Urinary bladder (tissue), 3 donors: ENCODE measurements at regions not wholly inside any gene's neighbourhood (a gene's known extent, or its start where the extent isn't known, plus 50 kb on each side); places are given as distances from the start of the nearest gene placed in this dataset.

Experiments
- DNase-seq: peaks from one replicate; pipeline ENCODE4 v3.0.0-alpha.2; 2015; ENCODE audit errors: extremely low spot score
- H3K27ac ChIP-seq: one replicate; pipeline ENCODE4 v1.5.1; 2013; ENCODE audit warnings: low read depth, mild to moderate bottlenecking, moderate library complexity
- H3K36me3 ChIP-seq: one replicate; pipeline ENCODE4 v1.6.1; 2013; ENCODE audit warnings: mild to moderate bottlenecking, moderate library complexity; ENCODE audit not compliant: insufficient read depth
- H3K4me1 ChIP-seq: one replicate; pipeline ENCODE4 v1.6.1; 2013; ENCODE audit warnings: mild to moderate bottlenecking, moderate library complexity; ENCODE audit not compliant: insufficient read depth
- H3K4me3 ChIP-seq: one replicate; pipeline ENCODE4 v1.5.1; 2013; ENCODE audit warnings: low read depth, low read length
- WGBS: extraction: QIAGEN DNeasy Blood & Tissue Kit; methylation state at CpG from one replicate; pipeline ENCODE4 v1.1.7; 2013; 5-methylcytosine and 5-hydroxymethylcytosine counted together
- donor health status: healthy with polysubstance abuse.
- donor health status: healthy.

DNA sequence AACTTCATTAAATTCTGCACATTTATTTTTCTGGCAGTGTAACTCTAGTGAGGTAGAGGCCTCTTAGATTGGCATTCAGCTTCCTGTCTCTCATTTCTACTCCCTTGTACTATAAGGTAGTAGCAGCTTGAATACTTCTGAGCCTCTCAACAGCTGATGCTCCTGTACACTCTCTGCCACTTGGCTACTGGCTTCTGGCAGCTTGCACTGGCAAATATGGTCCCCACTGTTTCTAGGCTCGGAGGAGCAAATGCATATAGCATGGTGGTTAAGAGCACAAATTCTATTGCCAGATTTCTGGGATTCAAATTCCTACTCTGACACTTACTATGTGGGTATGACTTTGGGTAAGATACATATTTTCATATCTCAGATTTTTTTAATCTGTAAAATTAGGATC lies 292.8 kb upstream of the ADGRB3 start:
- WGBS, result 87% methylated on average over 1 of the region's 1 CpG
- DNase-seq, result no peak
- no peaks in the 10 kb centered on the region for H3K36me3 ChIP-seq
- H3K4me1 ChIP-seq, result no peaks in the 10 kb centered on the region
- no peak overlapping the region for H3K27ac ChIP-seq
- H3K4me3 ChIP-seq, result no peak overlapping the region

DNA sequence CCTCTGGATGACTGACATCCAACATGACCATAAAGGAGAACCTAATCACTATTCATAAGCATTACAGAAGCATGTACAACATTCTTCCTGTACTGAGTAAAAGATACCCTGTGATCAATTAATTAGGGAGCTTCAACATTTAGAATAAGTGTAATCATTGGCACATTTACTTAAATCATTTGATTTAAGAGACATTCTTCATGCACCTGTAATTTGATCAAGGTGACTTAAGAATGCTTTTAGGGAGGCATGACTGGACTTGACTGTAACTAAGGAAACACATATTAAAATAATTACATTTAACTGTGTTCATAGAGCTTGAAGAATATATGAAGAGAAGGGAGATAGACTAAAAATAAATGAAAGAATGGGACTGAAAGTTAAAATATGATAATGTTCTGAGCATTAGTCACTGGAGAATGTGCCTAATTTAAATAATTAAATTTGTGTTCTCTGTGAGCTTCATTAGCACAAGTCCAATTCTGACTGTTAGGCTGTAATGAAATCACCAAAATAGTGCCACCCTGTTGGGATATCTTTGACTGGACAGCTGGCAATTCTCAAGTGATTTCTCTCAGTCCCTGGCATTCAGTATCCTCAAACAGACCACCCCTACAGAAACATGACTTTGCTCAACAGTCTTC lies 295.5 kb upstream of the ADGRB3 start:
- no peak for DNase-seq
- no peaks in the 10 kb centered on the region for H3K4me1 ChIP-seq
- no peak overlapping the region for H3K27ac ChIP-seq
- no peaks in the 10 kb centered on the region for H3K36me3 ChIP-seq
- no peak overlapping the region for H3K4me3 ChIP-seq

GRCh38 chr6:68333442-68333841 lies 301.6 kb upstream of the ADGRB3 start:
- Histone ChIP-seq H3K36me3 (no peaks in the 10 kb centered on the region), H3K4me3 (no peak overlapping the region), H3K4me1 (no peaks in the 10 kb centered on the region), H3K27ac (no peak overlapping the region)
- no peak for DNase-seq

- no peak for DNase-seq
- H3K4me3 ChIP-seq, result no peak overlapping the region
- 93% methylated on average over 2 of the region's 2 CpGs for WGBS
- H3K4me1 ChIP-seq, result no peaks in the 10 kb centered on the region
- H3K36me3 ChIP-seq, result no peaks in the 10 kb centered on the region
- H3K27ac ChIP-seq, result no peak overlapping the region
Measured at GRCh38 chr6:68328156-68328555, 306.9 kb upstream of the ADGRB3 start.

DNA sequence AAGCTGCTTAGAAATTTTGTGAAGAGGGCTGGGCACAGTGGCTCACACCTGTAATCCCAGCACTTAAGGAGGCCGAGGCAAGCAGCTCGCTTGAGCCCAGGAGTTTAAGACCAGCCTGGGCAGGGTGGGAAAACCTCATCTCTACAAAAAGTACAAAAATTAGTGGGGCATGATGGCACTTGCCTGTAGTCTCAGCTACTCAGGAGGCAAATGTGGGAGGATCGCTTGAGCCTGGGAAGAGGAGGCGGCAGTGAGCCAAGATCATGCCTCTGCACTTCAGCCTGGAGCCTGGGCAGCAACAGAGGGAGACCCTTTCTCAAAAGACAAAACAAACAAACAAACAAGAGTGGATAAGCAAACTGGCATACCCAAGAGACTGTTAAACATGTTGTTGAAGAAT lies 308.3 kb upstream of the ADGRB3 start:
- 81% methylated on average over 4 of the region's 4 CpGs for WGBS
- Histone ChIP-seq H3K4me3 (no peak overlapping the region), H3K4me1 (no peaks in the 10 kb centered on the region), H3K36me3 (no peaks in the 10 kb centered on the region), H3K27ac (no peak overlapping the region)
- DNase-seq, result no peak

- Histone ChIP-seq H3K36me3 (no peaks in the 10 kb centered on the region), H3K27ac (no peak overlapping the region), H3K4me3 (no peak overlapping the region), H3K4me1 (no peaks in the 10 kb centered on the region)
- 51% methylated on average over 2 of the region's 2 CpGs for WGBS
- no peak for DNase-seq
Measured at GRCh38 chr6:68317366-68317765, 317.7 kb upstream of the ADGRB3 start.

GRCh38 chr6:68313911-68314310 lies 321.2 kb upstream of the ADGRB3 start:
- no peak overlapping the region for H3K4me3 ChIP-seq
- WGBS, result 67% methylated on average over 1 of the region's 1 CpG
- no peak overlapping the region for H3K27ac ChIP-seq
- DNase-seq, result no peak
- no peaks in the 10 kb centered on the region for H3K4me1 ChIP-seq
- no peaks in the 10 kb centered on the region for H3K36me3 ChIP-seq

DNA sequence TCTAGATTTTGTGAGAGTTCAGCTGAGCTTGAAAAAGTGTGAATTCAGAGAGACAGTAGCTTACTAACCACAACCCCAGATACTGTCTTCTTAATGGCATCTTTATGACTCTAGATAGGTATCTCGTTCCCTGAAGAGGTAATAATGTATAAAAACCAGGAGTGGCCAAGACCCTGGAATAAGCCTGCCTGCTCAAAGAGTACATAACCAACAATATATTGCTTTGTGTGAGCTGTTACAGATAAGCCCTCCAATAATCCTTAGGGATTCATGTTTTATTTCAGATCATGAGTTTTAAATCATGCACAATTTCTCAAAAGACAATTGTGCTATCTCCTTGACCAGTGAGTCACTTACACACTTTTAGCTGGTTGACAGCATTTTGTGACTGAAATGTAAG lies 327.8 kb upstream of the ADGRB3 start:
- Histone ChIP-seq H3K27ac (no peak overlapping the region), H3K36me3 (no peaks in the 10 kb centered on the region), H3K4me3 (no peak overlapping the region), H3K4me1 (no peaks in the 10 kb centered on the region)
- WGBS, result 24% methylated on average over 1 of the region's 1 CpG
- DNase-seq, result no peak

- H3K27ac ChIP-seq, result no peak overlapping the region
- H3K4me1 ChIP-seq, result no peaks in the 10 kb centered on the region
- no peak overlapping the region for H3K4me3 ChIP-seq
- H3K36me3 ChIP-seq, result no peaks in the 10 kb centered on the region
- DNase-seq, result no peak
Measured at GRCh38 chr6:68296126-68296525, 339.0 kb upstream of the ADGRB3 start.

DNA sequence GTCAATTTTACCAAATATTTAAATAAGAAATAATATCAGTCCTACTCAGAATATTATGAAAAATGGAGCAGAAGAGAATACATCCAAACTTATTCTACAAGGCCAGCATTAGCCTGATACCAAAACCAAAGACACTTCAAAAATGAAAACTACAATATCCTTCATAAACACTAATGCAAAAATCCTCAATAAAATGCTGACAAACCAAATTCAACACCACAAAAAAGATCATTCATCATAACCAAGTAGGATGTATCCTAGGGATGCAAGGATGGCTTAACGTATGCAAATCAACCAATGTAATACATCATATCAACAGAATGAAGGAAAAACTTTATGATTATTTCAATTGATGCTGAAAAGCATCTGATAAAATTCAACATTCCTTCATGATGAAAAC lies 352.4 kb upstream of the ADGRB3 start:
- WGBS, result 99% methylated on average over 1 of the region's 1 CpG
- no peak overlapping the region for H3K4me3 ChIP-seq
- no peaks in the 10 kb centered on the region for H3K36me3 ChIP-seq
- H3K4me1 ChIP-seq, result no peaks in the 10 kb centered on the region
- H3K27ac ChIP-seq, result no peak overlapping the region
- no peak for DNase-seq

DNA sequence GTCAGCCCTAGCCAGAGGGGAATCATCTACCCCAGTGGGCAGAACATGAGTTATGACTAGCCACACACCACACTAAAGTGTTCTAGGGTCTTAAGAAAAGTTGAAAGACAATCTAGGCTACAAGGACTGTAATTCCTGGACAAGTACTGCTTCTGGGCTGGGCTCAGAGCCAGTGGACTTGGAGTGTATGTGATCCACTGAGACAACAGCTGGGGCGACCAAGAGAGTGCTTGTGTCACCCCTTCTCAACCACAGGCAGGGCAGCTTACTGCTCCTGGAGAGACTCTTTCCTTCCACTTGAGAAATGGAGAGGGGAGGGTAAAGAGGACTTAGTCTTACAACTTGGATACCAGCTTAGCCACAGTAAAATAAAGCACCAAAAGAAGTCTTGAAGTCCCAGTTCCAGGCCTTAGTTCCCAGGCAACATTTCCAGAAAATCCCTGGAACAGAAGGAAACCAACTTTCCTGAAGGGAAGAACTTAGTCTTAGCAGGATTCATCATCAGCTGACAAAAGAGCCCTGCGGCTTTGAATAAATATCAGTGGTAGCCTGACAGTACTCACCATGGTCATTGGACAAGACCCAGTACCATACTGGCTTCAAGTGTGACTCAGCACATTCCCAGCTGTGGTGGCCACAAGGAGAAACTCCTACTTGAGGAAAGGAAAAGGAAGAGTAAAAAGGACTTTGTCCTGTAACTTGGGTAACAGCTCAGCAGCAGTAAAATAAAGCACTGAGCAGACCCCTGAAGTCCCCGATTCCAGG lies 355.1 kb upstream of the ADGRB3 start:
- Histone ChIP-seq H3K27ac (no peak overlapping the region), H3K4me1 (no peaks in the 10 kb centered on the region), H3K4me3 (no peak overlapping the region), H3K36me3 (no peaks in the 10 kb centered on the region)
- WGBS, result 90% methylated on average over 3 of the region's 3 CpGs
- no peak for DNase-seq

DNA sequence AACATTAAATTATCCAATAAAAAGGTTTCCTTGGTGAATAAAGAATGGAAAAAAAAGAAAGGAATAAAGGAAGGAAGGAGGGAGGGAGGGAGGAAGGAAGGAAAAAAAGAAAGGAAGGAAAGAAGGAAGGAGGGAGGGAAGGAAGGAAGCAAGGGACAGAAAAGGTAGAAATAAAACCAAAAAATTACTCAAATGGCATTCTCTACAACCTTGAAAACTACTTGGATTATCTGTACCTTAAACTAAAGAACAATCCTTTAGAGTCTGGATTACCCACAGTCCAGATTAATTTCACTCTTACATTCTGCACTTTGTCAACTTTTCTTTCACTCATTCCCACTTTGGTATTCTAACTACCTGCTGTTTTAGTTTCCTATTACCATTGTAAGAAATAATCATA lies 361.8 kb upstream of the ADGRB3 start:
- DNase-seq, result no peak
- Histone ChIP-seq H3K4me1 (no peaks in the 10 kb centered on the region), H3K27ac (no peak overlapping the region), H3K4me3 (no peak overlapping the region), H3K36me3 (no peaks in the 10 kb centered on the region)

- Histone ChIP-seq H3K4me1 (no peaks in the 10 kb centered on the region), H3K27ac (no peak overlapping the region), H3K36me3 (no peaks in the 10 kb centered on the region), H3K4me3 (no peak overlapping the region)
- no peak for DNase-seq
- 63% methylated on average over 2 of the region's 2 CpGs for WGBS
Measured at GRCh38 chr6:68256391-68256790, 378.7 kb upstream of the ADGRB3 start.

GRCh38 chr6:68252632-68253031 lies 382.4 kb upstream of the ADGRB3 start:
- no peaks in the 10 kb centered on the region for H3K4me1 ChIP-seq
- no peaks in the 10 kb centered on the region for H3K36me3 ChIP-seq
- 84% methylated on average over 2 of the region's 2 CpGs for WGBS

GRCh38 chr6:68247782-68248181 lies 387.3 kb upstream of the ADGRB3 start:
- WGBS, result 95% methylated on average over 4 of the region's 4 CpGs
- Histone ChIP-seq H3K4me3 (no peak overlapping the region), H3K36me3 (no peaks in the 10 kb centered on the region), H3K27ac (no peak overlapping the region), H3K4me1 (no peaks in the 10 kb centered on the region)
- no peak for DNase-seq

More at GRCh38 chr6:68252632-68253031, 382.4 kb upstream of the ADGRB3 start:
- DNase-seq, result no peak
- no peak overlapping the region for H3K4me3 ChIP-seq
- no peak overlapping the region for H3K27ac ChIP-seq
